GM12891 (cell line): ENCODE measurements at regions not wholly inside any gene's neighbourhood (a gene's known extent, or its start where the extent isn't known, plus 50 kb on each side); places are given as distances from the start of the nearest gene placed in this dataset.

ENCODE experiments used
- PAX5 ChIP-seq: IDR thresholded peaks from 2 replicates; pipeline ENCODE4 v1.6.1; 2011; ENCODE audit warnings: low read length, moderate library complexity, mild to moderate bottlenecking; ENCODE audit not compliant: insufficient read depth, severe bottlenecking
- POLR2A ChIP-seq: IDR thresholded peaks from 2 replicates; pipeline ENCODE4 v1.6.1; 2011; ENCODE audit warnings: low read depth, low read length, control low read depth
- POLR2AphosphoS5 ChIP-seq: IDR thresholded peaks from 2 replicates; pipeline ENCODE4 v1.6.1; 2011; ENCODE audit warnings: low read depth, low read length, control low read depth
- POU2F2 ChIP-seq: IDR thresholded peaks from 2 replicates; pipeline ENCODE4 v1.6.1; 2011; ENCODE audit warnings: low read depth, mild to moderate bottlenecking, control low read depth, low read length, moderate library complexity
- SPI1 ChIP-seq: IDR thresholded peaks from 2 replicates; pipeline ENCODE4 v1.6.1; 2011; ENCODE audit warnings: low read depth, low read length, control low read depth
- TAF1 ChIP-seq: IDR thresholded peaks from 2 replicates; pipeline ENCODE4 v1.6.1; 2011; ENCODE audit warnings: low read depth, low read length, control low read depth

DNA sequence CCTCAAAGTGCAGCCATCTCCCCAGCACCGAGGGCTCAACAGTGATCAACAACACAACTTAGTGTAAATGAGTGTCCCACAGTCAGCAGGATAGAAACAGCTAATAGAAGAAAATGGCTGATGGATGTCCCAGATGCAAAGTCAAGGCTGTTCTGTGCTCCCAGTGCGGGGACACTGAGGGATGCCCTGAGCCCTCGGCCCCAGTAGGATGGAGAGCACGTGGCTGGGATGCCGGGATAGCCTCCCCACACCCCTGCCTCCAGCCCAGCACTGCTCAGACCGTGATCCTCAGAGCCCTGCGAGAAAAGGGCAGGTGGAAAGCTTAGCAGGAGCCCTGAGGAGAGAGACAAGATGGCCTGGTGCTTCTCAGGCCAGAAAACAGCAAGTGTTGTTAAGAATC lies 243.9 kb upstream of the TCERG1L start:
- TF ChIP-seq POLR2AphosphoS5 (no peak), PAX5 (no peak), SPI1 (no peak), TAF1 (no peak), POLR2A (no peak), POU2F2 (no peak)
